Fibroblast of skin of back (primary cell): ENCODE measurements at regions not wholly inside any gene's neighbourhood (a gene's known extent, or its start where the extent isn't known, plus 50 kb on each side); places are given as distances from the start of the nearest gene placed in this dataset.
A peak's percentile ranks its signal among the peaks of the same experiment; 100 is the strongest.
"Not testable (repeated sequence)": the region's sequence is repeated elsewhere in the genome, so short reads cannot be mapped to it uniquely, and the experiment has no call there.

Source experiments
- DNase-seq: peaks from one replicate; pipeline ENCODE4 v3.0.0-alpha.2; 2013

GRCh38 chr12:11446372-11446771 is 51.0 kb upstream of the PRB2 start:
- peak; percentile 1 for DNase-seq

- no peak for DNase-seq
Observed at GRCh38 chr12:11457996-11458645, 62.8 kb upstream of the PRB2 start.

- no peak for DNase-seq
Observed at GRCh38 chr12:11460343-11461023, 65.1 kb upstream of the PRB2 start.

GRCh38 chr12:11461433-11461832 is 66.1 kb upstream of the PRB2 start:
- no peak for DNase-seq

- DNase-seq: no peak
Observed at GRCh38 chr12:11477110-11477509, 81.7 kb upstream of the PRB2 start.

GRCh38 chr12:11482955-11483354 is 87.6 kb upstream of the PRB2 start:
- peak; percentile 65 for DNase-seq

- peak; percentile 85 for DNase-seq
Observed at GRCh38 chr12:11486623-11487444, 91.5 kb upstream of the PRB2 start.

- DNase-seq: no peak
Observed at GRCh38 chr12:11496157-11496851, 100.9 kb upstream of the PRB2 start.

- no peak for DNase-seq
Observed at GRCh38 chr12:11497438-11497837, 102.1 kb upstream of the PRB2 start.

- DNase-seq: no peak
Observed at GRCh38 chr12:11497995-11498394, 102.6 kb upstream of the PRB2 start.

- DNase-seq: not testable (repeated sequence)
Observed at GRCh38 chr12:11498574-11498973, 103.2 kb upstream of the PRB2 start.

- no peak for DNase-seq
Observed at GRCh38 chr12:11499806-11500187, 104.4 kb upstream of the PRB2 start.

- peak; percentile 72 for DNase-seq
Observed at GRCh38 chr12:11500188-11500860, 105.0 kb upstream of the PRB2 start.

- DNase-seq: no peak
Observed at GRCh38 chr12:11500861-11501230, 105.5 kb upstream of the PRB2 start.

GRCh38 chr12:11508699-11509098 is 113.3 kb upstream of the PRB2 start:
- peak; percentile 44 for DNase-seq

GRCh38 chr12:11509326-11509725 is 114.0 kb upstream of the PRB2 start:
- DNase-seq: no peak

- DNase-seq: no peak
Observed at GRCh38 chr12:11510671-11511070, 115.3 kb upstream of the PRB2 start.

GRCh38 chr12:11513288-11513687 is 117.9 kb upstream of the PRB2 start:
- peak; percentile 6 for DNase-seq

- DNase-seq: no peak
Observed at GRCh38 chr12:11517080-11517479, 121.7 kb upstream of the PRB2 start.

GRCh38 chr12:11524446-11524845 is 125.0 kb upstream of the ETV6 start:
- DNase-seq: no peak

- no peak for DNase-seq
Observed at GRCh38 chr12:11534064-11534463, 115.4 kb upstream of the ETV6 start.

- no peak for DNase-seq
Observed at GRCh38 chr12:11535127-11535526, 114.3 kb upstream of the ETV6 start.
